Tibial nerve (tissue), 4 donors: ENCODE measurements at regions not wholly inside any gene's neighbourhood (a gene's known extent, or its start where the extent isn't known, plus 50 kb on each side); places are given as distances from the start of the nearest gene placed in this dataset.

Experiments
- CTCF ChIP-seq, 5 experiments: fragments of 200-600 bp in 3 of 5; fragments of 450-650 bp in 2 of 5; sonication (generic) in 3 of 5; IDR thresholded peaks; one replicate each; pipeline ENCODE4 v1.5.1; 2016 to 2019; ENCODE audit warnings: antibody characterized with exemption in 5 of 5, mild to moderate bottlenecking in 3 of 5, moderate library complexity in 2 of 5
- EP300 ChIP-seq, 2 donors: sonication (generic); formaldehyde crosslinking; IDR thresholded peaks; one replicate each; pipeline ENCODE4 v1.6.1; 2017; ENCODE audit warnings: antibody characterized with exemption in 2 of 2, mild to moderate bottlenecking in 1 of 2
- POLR2A ChIP-seq, 2 donors: fragments of 450-650 bp; IDR thresholded peaks; one replicate each; pipeline ENCODE4 v1.6.1; 2017; ENCODE audit warnings: antibody characterized with exemption in 2 of 2, mild to moderate bottlenecking in 2 of 2, moderate library complexity in 2 of 2

GRCh38 chr2:16184341-16184890 is 244.1 kb downstream of the MYCN start:
- TF ChIP-seq CTCF (IDR thresholded peaks at IDR 0.05) = no peak
- no peak for TF ChIP-seq EP300 (IDR thresholded peaks at IDR 0.05)
- no peak for TF ChIP-seq POLR2A (IDR thresholded peaks at IDR 0.05)
